NCI-H524 (cell line): ENCODE measurements at regions not wholly inside any gene's neighbourhood (a gene's known extent, or its start where the extent isn't known, plus 50 kb on each side); places are given as distances from the start of the nearest gene placed in this dataset.
"Not testable (repeated sequence)": the region's sequence is repeated elsewhere in the genome, so short reads cannot be mapped to it uniquely, and the experiment has no call there.

ENCODE experiments used
- DNase-seq, 2 experiments: peaks; one replicate each; lab custom pipeline; 2025; lab: John Stamatoyannopoulos, UW

DNA sequence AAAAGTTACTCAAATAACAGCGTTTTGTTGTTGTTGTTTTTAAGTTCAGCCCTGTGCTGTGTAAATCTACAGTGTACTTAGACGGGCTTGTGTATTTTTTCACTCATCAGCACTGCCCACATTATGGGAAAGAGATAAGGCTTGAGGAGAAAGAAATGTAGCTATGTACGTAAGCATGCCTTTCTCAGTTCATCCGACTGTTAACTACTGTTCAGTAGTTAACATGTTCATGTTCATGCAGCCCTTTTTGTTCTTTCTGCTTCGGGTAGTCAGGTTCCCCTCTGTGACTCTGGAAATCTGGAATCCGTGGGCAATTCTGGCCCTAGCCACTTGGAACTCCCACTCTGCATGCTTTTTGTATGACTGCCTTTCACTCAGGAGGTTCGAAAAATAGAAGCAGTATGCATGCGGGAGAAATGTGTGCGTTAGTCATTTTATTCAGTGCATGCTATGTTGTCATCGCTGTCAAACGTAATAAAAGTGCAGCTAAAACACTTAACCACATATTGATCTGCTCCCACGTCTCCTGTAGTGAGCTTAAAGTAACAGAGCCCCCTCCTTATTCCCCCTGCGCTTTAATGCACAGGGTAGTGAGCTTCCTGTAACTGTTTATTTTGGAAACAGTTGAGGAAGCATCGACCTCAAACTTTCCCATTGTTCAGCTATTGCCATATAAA lies 283.1 kb upstream of the NR2F2 start:
- DNase-seq: no peak

DNA sequence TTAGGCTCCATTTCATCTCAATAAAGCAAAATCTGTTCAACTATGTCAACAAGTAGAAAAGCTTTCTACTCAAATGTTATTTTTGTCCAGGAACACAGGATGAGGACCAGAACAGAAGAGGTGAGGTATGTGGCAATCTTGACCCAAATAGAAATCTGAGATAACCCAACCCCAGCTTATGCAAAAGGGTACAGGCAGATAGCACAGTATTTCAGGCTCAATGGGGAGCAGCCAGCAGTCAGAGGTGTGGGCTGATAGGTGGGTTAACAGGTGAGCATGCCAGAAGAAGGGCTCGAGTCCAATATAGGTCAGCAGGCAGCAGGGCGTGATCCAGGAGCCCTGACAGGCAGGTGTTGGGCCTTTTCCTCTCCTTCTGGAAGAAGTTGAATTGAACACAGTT lies 281.2 kb upstream of the NR2F2 start:
- no peak for DNase-seq

DNA sequence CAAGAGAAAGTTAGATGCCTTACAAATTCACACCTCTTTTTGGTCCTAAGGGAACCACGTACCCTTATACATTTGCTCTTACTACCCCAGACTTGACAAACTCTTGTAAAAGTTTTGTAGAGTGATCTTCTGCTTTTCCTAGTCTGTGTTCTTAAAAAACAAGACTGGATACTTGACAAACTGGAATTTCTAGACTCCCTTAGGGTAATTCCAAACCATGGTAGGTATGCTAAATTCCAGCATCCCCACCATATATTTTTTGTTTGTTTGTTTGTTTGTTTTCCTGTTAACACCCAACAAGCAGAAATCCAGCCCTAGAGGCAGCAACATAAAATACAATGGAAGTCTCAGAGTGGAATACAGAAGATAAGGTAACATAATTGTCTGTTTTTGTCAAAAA lies 280.7 kb upstream of the NR2F2 start:
- no peak for DNase-seq

DNA sequence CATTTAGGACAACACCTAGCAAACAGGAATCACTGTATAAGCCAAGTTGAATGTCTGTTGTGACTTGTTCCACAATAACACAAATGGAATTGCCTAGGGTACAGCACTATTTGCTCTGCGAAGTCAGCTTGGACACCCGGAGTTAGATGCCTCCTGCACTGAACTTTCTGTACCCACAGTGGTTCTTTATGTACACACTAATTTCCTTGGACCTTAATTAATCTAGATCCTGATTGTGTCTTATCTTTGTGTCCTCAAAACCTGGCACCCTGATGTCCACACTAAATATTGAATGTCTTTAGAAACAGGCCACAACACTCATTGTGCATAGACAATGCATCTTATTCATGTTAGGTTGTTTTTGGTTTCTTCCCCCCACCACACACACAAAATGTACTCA lies 278.9 kb upstream of the NR2F2 start:
- no peak for DNase-seq

DNA sequence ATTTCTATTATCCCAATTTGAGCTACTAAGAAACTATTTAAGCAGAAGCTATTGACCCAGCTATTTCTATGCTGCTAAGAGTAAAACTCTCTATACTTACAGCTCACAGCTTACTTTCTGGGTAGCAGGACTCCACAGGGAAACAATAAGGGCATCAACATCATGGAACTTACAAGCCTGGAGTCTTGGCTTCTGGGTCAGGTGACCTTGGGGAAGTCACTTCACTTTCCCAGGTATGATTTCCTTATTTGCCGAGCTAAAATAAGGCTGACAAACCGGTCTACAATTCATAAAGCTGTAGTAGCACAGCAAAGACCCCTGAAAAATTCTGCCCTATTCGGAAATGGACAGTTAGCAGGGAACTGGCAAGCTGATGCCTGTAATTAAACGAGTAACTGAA lies 278.3 kb upstream of the NR2F2 start:
- no peak for DNase-seq

DNA sequence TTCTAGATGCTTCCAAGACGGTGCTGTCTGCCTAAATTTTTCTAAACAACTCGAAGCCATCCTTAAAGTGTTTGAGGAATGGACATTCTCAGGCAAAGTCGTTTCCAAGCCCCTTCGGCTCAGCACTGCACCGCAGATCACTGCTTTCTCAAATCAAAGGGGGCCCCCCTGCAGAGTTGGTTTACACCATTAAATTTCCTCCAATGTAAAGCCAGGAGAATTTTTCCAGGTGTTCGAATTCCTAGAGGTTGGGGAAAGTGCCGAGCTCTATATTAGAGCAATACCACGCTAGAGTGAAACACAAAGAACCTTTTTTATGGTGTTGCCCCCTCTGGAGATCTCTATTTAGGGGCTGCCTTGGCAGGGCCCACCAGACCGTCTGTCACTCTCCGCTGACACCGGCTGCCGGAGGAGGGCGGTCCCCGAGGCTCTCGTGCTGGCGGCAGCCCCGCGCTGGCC lies 277.9 kb upstream of the NR2F2 start:
- DNase-seq: peak in 1 of 2 experiments; percentile 62

DNA sequence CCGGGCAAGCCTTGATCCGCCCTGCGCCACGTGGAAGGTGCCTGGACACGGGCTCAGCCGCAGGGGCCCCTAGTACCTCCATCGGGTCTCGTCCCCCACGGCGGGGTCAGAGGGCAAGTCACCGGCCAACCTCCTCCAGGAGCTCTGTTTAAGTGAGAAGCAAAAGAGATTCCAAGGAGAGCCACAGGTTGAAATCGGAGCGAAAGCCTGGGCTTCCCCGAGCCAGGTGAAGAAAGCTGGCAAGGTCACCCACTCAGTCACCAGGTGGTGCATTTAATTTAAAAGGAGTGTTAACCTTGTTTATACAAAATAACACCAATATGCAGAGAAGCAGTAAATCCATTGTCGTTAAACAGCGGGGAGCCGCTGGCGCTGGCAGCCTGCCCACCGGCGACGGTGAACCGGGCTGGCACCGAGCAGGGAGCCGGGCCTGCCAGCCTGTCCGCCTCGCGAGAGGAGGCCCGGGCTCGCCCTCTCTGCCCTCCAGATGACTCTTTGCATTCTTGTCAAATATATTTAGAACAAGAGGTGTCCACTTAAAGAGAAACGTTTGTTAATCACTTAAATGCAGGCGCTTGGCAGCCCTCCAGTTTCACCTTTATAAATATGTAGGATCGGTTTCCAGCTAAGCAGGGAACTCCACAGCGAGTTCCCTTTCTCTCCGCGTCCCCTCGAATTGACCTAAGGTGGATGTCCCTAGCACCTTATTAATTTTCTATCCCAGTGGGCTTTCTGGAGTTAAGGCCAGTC lies 277.3 kb upstream of the NR2F2 start:
- peak; percentile 84 to 88 for DNase-seq

DNA sequence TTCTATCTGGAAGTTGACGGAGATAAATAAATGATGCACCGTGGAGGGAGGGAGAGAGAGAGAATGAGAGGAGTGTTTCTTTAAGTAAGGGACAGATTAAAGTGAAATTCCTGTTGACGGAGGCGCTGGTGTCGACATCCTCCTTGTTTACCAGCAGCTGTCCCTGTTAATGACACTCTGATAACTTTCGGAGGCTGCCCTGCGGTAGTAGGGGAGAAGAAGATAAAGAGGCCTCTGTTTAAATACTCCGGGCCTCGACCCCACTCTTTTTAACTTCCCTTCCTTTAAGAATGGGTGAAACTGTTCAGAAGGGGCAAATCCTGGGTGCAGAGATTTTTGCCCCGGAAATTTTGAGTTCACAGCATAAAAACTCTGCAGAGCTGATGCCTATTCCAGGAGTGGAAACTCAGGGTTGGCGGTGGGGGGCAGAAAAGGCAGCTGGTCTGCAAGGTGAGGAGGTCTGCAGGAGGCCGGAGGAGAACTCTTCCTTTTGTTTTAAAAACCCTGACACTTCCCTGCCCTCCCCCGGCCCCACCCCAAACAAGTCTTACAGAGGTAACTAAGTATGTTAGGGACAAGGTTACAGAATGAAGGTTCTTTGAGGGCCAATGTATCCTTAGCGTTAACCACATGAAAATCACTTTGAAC lies 276.6 kb upstream of the NR2F2 start:
- peak in 1 of 2 experiments; percentile 84 for DNase-seq

DNA sequence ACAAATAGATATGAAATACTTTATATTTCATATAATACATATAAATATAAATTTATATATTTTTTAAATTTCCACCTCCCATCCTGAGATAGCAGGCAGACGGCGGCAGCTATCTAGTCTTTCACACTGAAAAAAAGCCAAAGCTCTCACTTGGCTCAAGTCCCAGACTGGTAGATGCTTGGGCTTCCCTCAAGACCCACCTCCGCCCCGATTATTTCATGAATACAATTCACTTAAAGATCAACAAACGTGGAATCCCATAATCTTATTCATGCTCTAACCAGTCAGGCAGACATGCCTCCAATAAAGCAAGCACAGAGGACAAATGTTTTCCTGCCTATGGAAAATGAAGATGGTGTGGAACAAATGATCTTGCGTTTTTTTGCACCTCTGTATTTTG lies 275.9 kb upstream of the NR2F2 start:
- no peak for DNase-seq

DNA sequence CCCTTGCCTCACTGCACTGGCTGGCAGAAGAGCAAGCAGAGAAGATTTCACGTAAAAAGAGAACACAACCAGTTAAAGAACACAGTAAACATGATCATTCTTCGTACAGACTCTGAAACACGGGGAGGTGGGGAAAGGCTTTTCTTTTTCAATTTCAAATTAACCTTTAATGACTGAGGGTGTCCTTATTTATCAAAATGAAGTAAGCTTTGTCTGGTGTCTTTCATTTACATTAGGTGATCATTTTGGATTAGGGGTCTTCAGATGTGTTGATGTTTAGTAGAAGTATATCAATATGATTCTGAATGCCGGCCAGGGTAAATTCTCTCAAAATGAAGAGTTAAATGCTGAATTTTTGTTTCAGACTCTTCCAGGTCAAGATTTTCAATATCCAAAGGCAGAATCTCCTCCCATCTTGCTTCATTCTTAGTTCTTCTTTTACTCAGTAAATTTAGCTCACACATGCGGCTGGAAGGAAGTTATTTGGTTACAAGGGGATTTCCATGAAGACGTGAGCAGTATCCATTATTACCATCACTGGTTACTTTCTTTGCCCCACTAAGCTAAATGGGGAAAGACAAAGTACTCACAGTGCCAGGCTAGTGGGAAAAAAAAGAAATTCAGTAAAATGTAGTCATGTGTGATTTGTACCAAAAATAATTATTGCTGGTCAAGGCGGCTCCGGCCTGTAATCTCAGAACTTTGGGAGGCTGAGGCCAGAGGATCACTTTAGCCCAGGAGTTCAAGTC lies 272.2 kb upstream of the NR2F2 start:
- no peak for DNase-seq

DNA sequence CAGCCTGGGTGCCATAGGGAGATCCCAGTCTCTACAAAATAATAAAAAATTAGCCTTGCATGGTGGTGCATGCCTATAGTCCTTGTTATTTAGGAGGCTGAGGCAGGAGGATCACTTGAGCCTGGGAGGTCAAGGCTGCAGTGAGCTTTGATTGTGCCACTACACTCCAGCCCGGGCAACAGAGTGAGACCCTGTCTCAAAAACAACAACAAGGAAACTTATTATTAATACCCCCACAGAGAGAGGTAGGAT lies 271.7 kb upstream of the NR2F2 start:
- DNase-seq: not testable (repeated sequence)

DNA sequence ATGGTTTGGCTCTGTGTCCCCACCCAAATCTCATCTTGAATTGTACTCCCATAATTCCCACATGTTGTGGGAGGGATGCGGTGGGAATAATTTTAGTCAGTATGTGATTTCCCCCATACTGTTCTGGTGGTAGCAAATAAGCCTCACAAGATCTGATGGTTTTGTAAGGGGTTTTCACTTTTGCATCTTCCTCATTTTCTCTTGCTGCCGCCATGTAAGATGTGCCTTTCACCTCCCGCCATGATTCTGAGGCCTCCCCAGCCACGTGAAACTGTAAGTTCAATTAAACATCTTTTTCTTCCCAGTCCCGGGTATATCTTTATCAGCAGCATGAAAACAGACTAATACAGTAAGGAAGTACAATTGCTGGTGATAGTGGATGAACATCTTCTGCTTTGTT lies 269.9 kb upstream of the NR2F2 start:
- not testable (repeated sequence) for DNase-seq

DNA sequence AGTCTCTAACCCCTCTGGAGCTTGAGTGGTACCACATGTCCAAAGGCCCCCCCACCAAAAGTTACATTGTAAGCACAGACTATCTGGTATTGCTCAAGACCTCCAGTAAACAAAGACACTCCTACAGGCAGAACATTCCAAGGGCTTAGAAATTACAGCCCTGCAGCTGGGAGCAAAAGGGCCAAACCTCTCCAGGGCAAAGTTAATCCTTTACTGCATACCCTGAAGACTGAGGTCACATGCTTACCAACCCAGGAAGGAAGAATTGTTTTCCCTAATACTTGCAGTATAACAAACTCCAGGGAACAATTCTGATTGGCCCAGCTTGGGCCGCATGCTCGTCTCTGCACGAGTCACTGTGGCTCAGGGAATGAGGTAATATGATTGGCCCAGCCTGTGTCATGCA lies 266.1 kb upstream of the NR2F2 start:
- no peak for DNase-seq

DNA sequence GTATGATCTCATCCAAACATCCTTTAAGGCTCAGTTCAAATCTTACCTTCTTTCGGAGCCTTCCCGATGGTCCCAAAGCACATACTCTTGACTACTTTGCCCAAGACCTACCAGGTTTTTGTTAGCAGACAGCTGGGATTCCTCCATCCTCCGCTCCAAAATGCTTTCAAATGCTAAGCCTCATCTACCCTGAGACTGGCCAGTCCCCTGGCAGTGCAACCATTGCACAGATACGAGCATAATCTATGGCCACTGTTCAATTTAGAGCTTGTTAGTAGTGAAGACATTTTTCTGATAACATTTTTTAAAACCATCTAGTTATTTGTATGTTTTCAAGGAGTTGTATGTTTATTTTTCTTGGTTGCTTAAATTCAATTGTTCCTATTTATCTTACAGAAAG lies 264.4 kb upstream of the NR2F2 start:
- no peak for DNase-seq

DNA sequence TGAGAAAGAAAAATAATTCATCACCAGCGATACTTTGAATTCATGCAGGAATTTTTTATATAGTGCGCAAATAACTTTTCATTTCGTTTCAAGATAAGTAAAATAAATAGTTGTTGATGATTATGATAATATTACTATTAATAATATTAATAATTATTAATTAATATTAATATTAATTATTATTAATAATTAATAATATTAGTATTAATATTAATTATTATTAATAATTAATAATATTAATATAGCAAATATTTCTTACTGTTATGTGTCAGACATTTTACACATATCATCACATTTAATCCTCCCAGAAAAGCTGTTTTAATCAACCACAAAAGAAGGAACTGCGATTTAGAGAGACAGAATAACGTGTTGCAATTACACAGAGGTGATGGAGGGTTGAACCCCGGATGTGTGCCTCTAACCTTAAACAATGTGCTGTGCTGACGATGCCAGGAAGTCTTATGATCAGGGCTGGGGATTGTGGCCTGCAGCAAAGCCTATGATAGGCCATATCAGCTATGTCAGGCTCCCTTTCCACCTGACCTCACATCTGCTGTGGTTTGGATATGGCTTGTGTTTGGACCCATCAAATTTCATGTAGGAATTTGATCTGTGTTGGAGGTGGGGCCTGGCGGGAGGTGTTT lies 263.5 kb upstream of the NR2F2 start:
- no peak for DNase-seq

DNA sequence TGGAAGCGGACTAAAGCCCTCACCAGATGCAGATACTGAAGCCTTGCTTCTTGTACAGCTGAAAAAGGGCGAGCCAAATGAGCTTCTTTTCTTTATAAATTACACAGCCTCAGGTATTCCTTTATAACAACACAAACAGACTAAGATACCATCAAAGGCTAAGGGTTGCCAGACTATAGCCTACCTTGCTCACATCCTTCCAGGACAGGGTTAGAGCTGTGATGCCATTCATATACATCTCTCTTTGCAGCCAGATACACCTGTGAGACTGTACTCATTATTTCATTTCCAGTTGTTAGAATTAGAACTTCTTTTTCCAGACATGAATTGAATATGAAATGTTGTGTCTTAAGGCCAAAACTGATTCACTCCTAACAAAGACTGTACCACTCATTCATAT lies 262.8 kb upstream of the NR2F2 start:
- DNase-seq: no peak

DNA sequence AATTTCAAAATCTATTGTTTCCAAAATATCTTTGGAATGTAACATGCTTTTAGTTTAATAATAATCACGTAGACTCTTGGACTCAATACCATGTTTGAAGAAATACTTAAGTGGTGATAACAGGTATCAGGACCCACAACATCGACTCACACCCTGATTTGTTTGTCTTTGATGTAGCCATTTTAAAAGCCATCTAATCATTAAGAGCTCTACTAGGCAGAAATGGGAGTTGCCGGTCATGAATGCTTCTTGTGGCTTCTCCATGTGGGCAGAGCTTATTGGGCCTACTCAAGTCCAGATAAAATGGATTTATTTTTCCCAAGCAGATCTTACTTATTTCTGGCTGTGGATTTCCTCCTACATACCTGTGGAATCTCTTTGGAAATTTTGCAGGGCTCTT lies 261.6 kb upstream of the NR2F2 start:
- no peak for DNase-seq

DNA sequence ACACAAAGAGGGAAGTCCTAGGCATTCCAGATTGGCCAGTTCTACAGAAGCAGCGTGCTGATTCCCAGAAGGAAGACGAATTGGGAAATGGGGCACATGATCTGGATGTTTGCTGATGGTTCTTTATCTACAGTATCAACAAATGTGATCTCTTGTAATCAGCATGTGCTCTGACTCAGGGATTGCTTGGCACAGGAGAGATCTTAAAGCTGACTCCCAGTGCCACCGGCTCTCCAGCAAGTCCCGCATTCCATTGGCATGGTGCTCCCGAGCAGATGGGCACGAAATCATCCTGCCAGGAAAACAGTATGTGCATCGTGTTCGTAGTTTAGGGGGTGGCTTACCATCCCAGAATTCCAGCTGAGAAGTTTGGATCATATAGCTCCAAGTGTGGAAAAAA lies 259.9 kb upstream of the NR2F2 start:
- no peak for DNase-seq

DNA sequence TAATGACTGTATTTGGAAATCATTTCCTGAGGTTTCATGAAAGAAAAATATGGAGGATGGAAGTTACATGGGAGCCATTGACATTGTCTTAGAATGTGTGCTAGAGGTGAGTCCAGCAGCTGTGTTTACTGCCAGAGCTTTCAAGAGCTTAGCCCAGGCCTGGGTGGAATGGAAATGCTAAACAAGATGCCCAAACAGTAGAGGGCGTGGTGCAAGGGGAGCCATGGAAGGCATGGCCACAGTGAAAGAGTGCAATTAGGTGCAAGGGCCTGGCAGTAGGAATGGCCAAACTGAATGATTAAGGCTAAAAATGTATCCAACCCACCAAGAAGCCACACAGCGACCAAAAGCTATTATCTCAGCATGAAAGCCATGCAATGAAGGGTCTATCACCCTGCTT lies 257.7 kb upstream of the NR2F2 start:
- DNase-seq: no peak

DNA sequence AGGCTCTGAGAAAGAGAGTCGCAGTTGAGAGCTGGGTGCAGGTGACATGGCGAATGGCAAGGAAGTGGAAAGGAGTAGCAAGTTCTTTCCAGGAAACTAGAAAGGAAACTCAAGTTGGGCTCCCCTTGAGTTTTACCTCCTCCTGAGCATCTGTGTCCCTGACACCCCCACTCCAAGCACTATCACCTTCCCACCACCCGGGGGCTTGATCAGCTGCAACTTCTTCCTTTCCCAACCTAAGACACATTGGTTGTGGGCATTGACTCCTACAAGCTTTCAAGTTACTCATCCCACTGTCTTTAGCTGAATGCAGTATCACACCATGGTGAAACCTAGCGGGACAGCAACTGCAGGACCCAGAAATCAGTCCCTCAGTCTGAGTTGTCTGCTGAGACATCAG lies 256.6 kb upstream of the NR2F2 start:
- no peak for DNase-seq

DNA sequence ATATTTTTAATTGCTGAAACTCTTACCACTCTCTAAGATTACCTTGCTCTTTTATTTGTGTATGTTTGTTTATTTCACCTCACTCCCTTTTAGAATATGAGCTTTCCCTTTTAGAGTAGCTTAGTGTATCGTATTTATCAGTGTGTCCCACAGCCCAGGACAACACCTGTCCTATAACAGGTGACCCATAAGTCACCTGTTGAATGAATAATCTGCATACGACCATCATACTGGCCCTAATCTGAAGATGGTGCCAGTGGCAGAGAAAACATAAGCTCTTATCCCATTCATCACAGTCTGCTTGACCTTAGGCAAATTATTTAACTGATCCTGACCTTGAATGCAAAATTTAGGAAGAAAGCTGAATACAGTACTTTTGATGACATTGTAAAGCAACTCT lies 254.6 kb upstream of the NR2F2 start:
- no peak for DNase-seq

DNA sequence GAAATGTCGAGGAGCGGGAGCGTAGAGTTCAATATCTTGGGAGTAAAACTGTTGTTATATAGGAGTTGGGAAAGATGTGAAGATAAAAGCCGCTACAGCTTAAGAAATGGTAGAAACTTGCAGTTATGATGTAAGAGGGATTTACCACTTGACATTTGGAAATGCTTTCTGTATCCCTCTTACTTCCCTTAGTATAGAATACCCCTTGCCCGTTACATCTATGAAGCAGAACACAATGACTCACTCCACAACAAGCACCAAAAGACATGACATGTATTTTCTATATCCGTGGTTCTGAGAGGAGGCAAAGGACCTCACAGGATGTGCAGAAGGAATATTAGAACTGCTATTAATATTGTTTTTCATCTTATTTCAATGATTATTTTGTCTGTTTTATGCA lies 254.2 kb upstream of the NR2F2 start:
- DNase-seq: no peak
